ENCODE measurements at regions not wholly inside any gene's neighbourhood (a gene's known extent, or its start where the extent isn't known, plus 50 kb on each side); places are given as distances from the start of the nearest gene placed in this dataset.

- no peak for TF ChIP-seq REST (IDR thresholded peaks at IDR 0.05; ENCODE audit: insufficient read depth in 1 of 2, low read depth in 2 of 2, low read length in 2 of 2)
- no peak for TF ChIP-seq POLR2AphosphoS5 (IDR thresholded peaks at IDR 0.05; ENCODE audit: low read depth, low read length)
- TF ChIP-seq SIN3A (IDR thresholded peaks at IDR 0.05; ENCODE audit: borderline replicate concordance, insufficient read depth, low read length), result no peak
Measured at GRCh38 chr2:16383411-16383810, 282.2 kb downstream of the CYRIA start.
